Ishikawa (cell line): ENCODE measurements at regions not wholly inside any gene's neighbourhood (a gene's known extent, or its start where the extent isn't known, plus 50 kb on each side); places are given as distances from the start of the nearest gene placed in this dataset.

Experiments
- CEBPB ChIP-seq: IDR thresholded peaks from 2 replicates; pipeline ENCODE4 v1.6.1; 2012
- CREB1 ChIP-seq: IDR thresholded peaks from 2 replicates; pipeline ENCODE4 v1.6.1; 2012; ENCODE audit warnings: low read depth
- EGR1 ChIP-seq: IDR thresholded peaks from 2 replicates; pipeline ENCODE4 v1.6.1; 2012
- EP300 ChIP-seq: IDR thresholded peaks from 2 replicates; pipeline ENCODE4 v1.6.1; 2012; ENCODE audit warnings: borderline replicate concordance
- FOXM1 ChIP-seq: IDR thresholded peaks from 2 replicates; pipeline ENCODE4 v1.6.1; 2012; ENCODE audit warnings: low read depth, borderline replicate concordance
- NFIC ChIP-seq: IDR thresholded peaks from 2 replicates; pipeline ENCODE4 v1.6.1; 2012
- RAD21 ChIP-seq: IDR thresholded peaks from 2 replicates; pipeline ENCODE4 v1.6.1; 2012; ENCODE audit warnings: low read depth
- TAF1 ChIP-seq: IDR thresholded peaks from 2 replicates; pipeline ENCODE4 v1.6.1; 2012; ENCODE audit warnings: low read depth, mild to moderate bottlenecking
- TCF12 ChIP-seq: IDR thresholded peaks from 2 replicates; pipeline ENCODE4 v1.6.1; 2012; ENCODE audit warnings: low read depth
- TEAD4 ChIP-seq: IDR thresholded peaks from 2 replicates; pipeline ENCODE4 v1.6.1; 2012
- YY1 ChIP-seq: IDR thresholded peaks from 2 replicates; pipeline ENCODE4 v1.6.1; 2012; ENCODE audit warnings: low read depth
- ZBTB7A ChIP-seq: IDR thresholded peaks from 2 replicates; pipeline ENCODE4 v1.6.1; 2012; ENCODE audit warnings: low read depth
- TF ChIP-seq, protein P1 (sequence below): IDR thresholded peaks from 2 replicates; pipeline ENCODE4 v1.6.1; 2012
- TF ChIP-seq, protein P2 (sequence below): IDR thresholded peaks from 2 replicates; pipeline ENCODE4 v1.6.1; 2012
- TF ChIP-seq, protein P3 (sequence below): IDR thresholded peaks from 2 replicates; pipeline ENCODE4 v1.6.1; 2012; ENCODE audit warnings: low read depth, mild to moderate bottlenecking

DNA sequence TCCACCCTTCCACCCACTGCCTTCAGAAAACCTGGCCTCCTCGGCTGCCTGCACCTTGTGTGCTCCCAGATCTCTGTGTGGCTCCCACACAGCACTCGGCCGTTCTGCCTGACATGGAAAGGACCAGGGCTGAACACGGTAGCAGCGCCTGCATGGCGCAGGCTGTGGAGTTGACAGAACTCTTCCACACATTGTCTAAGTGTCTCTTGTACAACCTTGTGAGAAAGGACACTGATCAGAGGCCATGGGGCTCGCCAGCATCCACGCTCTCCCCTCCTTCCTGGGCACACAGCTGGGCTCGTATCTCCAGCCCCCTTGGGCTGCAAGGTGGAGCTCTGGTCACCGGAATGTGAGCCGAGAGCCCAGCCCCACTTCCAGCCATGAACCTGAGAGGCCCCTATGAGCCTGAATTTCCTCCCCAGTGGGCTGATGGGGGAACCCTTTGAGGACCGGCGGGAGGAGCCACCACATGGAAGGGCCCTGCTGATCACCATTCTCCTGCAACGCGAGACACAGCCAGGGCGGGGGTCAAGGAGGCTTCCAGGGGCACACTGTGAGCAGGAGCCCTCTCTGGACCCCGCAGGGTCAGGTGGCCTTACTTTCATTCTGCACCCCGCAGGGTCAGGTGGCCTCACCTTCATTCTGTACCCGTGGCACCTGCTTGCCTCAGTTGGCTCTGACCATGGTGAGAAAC is 314.2 kb upstream of the MYT1L start:
- TF ChIP-seq CREB1: no peak
- no peak for TF ChIP-seq NFIC
- TF ChIP-seq TAF1: no peak
- TF ChIP-seq FOXM1: no peak
- TF ChIP-seq, protein P1, sequence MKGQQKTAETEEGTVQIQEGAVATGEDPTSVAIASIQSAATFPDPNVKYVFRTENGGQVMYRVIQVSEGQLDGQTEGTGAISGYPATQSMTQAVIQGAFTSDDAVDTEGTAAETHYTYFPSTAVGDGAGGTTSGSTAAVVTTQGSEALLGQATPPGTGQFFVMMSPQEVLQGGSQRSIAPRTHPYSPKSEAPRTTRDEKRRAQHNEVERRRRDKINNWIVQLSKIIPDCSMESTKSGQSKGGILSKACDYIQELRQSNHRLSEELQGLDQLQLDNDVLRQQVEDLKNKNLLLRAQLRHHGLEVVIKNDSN: no peak
- TF ChIP-seq, protein P2, sequence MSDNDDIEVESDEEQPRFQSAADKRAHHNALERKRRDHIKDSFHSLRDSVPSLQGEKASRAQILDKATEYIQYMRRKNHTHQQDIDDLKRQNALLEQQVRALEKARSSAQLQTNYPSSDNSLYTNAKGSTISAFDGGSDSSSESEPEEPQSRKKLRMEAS: no peak
- no peak for TF ChIP-seq YY1
- TF ChIP-seq, protein P3, sequence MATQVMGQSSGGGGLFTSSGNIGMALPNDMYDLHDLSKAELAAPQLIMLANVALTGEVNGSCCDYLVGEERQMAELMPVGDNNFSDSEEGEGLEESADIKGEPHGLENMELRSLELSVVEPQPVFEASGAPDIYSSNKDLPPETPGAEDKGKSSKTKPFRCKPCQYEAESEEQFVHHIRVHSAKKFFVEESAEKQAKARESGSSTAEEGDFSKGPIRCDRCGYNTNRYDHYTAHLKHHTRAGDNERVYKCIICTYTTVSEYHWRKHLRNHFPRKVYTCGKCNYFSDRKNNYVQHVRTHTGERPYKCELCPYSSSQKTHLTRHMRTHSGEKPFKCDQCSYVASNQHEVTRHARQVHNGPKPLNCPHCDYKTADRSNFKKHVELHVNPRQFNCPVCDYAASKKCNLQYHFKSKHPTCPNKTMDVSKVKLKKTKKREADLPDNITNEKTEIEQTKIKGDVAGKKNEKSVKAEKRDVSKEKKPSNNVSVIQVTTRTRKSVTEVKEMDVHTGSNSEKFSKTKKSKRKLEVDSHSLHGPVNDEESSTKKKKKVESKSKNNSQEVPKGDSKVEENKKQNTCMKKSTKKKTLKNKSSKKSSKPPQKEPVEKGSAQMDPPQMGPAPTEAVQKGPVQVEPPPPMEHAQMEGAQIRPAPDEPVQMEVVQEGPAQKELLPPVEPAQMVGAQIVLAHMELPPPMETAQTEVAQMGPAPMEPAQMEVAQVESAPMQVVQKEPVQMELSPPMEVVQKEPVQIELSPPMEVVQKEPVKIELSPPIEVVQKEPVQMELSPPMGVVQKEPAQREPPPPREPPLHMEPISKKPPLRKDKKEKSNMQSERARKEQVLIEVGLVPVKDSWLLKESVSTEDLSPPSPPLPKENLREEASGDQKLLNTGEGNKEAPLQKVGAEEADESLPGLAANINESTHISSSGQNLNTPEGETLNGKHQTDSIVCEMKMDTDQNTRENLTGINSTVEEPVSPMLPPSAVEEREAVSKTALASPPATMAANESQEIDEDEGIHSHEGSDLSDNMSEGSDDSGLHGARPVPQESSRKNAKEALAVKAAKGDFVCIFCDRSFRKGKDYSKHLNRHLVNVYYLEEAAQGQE: no peak
- TF ChIP-seq EP300: no peak
- TF ChIP-seq ZBTB7A: no peak
- TF ChIP-seq TEAD4: no peak
- no peak for TF ChIP-seq EGR1
- TF ChIP-seq CEBPB: no peak
- TF ChIP-seq RAD21: no peak
- no peak for TF ChIP-seq TCF12

DNA sequence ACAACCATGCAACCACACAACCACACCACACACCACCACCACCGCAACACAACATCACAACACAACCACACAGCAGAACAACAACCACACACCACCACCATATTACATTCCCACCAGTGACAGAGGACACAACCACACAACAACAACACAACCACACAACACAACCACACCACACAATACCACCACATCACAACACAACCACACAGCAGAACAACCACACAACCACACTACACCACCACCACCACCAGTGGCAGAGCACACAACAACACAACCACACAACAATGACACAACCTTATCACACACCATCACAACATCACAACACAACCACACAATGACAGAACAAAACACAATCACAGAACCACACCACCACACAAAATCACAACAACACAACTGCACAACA is 313.0 kb upstream of the MYT1L start:
- TF ChIP-seq CREB1 (no peak), FOXM1 (no peak), NFIC (no peak), TEAD4 (no peak), EGR1 (no peak), YY1 (no peak), TAF1 (no peak), ZBTB7A (no peak), EP300 (no peak), CEBPB (no peak), RAD21 (no peak)
- TF ChIP-seq, protein P1: no peak
- TF ChIP-seq, protein P3: no peak
- TF ChIP-seq, protein P2: no peak

DNA sequence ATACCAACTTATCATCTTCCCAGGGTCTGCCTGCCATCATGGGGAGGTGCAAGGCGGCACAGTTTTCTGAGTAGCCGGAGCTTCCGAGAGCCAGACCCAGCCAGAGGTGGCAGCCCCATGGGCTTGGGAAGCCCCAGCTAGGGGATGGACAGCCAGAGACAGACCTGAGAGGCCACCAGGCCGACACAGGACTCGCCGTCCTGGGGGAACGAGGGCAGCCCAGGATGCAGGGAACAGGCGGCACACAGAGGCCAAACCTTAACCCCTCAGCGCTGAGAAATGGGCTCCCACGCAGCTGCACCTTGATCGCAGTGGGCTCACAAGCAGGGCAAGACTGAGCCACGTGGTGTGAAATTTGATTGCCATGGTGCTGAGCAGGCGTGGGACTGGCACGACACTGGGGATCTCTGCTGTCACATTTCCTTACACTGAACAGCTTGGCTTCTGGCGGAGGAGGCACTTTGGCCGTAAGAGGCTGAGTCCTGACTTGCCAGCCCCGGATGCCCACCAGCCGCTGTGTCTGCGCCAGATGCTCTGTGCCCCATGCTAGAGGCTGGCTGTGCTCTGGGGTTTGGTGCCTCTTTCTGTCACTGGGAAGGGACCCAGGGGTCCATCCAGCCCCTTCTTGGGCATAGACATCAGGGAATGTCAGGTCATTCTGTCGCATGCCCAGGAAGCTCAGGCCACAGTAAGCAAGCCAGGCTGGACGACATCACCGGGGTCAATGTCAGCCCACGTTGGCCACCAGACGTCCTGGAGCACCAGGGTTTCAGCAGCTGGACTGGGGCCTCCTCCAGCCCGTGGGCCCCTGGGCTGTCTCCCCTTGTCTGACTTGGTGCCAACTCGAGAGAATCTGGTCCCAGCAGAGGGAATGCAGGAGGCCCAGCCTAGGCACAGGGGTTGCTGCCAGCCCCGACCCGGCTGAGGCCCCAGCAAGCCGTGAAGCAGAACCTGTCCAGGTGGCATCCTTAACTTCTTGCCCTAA is 312.1 kb upstream of the MYT1L start:
- TF ChIP-seq EGR1 (no peak), YY1 (no peak), ZBTB7A (no peak), RAD21 (no peak), TEAD4 (no peak), FOXM1 (no peak), CEBPB (no peak), TAF1 (no peak)
- TF ChIP-seq, protein P3: no peak
